NCI-H2081 (cell line): ENCODE measurements at regions not wholly inside any gene's neighbourhood (a gene's known extent, or its start where the extent isn't known, plus 50 kb on each side); places are given as distances from the start of the nearest gene placed in this dataset.
A peak's percentile ranks its signal among the peaks of the same experiment; 100 is the strongest.

ENCODE experiments used
- DNase-seq, 2 experiments: peaks; one replicate each; lab custom pipeline; 2025; lab: John Stamatoyannopoulos, UW

GRCh38 chr21:24894324-24894723, 713.0 kb downstream of the MRPL39 start:
- no peak for DNase-seq

- DNase-seq, result no peak
Observed at GRCh38 chr21:24890021-24890420, 717.3 kb downstream of the MRPL39 start.

- no peak for DNase-seq
Observed at GRCh38 chr21:24881506-24881905, 725.8 kb downstream of the MRPL39 start.

GRCh38 chr21:24870633-24871032, 736.6 kb downstream of the MRPL39 start:
- no peak for DNase-seq

GRCh38 chr21:24869862-24870261, 737.4 kb downstream of the MRPL39 start:
- no peak for DNase-seq

- DNase-seq, result no peak
Observed at GRCh38 chr21:24868117-24868516, 739.2 kb downstream of the MRPL39 start.

- no peak for DNase-seq
Observed at GRCh38 chr21:24861471-24861870, 745.8 kb downstream of the MRPL39 start.

GRCh38 chr21:24856326-24856725, 751.0 kb downstream of the MRPL39 start:
- no peak for DNase-seq

GRCh38 chr21:24852610-24853195, 754.6 kb downstream of the MRPL39 start:
- no peak for DNase-seq

GRCh38 chr21:24850121-24850520, 757.2 kb downstream of the MRPL39 start:
- no peak for DNase-seq

GRCh38 chr21:24844671-24845070, 762.6 kb downstream of the MRPL39 start:
- peak in 1 of 2 experiments; percentile 7 for DNase-seq

- no peak for DNase-seq
Observed at GRCh38 chr21:24840287-24840686, 767.0 kb downstream of the MRPL39 start.

- DNase-seq, result no peak
Observed at GRCh38 chr21:24832961-24833360, 774.3 kb downstream of the MRPL39 start.

GRCh38 chr21:24829397-24829796, 777.9 kb downstream of the MRPL39 start:
- DNase-seq, result no peak

- DNase-seq, result no peak
Observed at GRCh38 chr21:24826822-24827221, 780.5 kb downstream of the MRPL39 start.

- no peak for DNase-seq
Observed at GRCh38 chr21:24825348-24825747, 781.9 kb downstream of the MRPL39 start.

GRCh38 chr21:24824209-24824608, 783.1 kb downstream of the MRPL39 start:
- DNase-seq, result no peak

GRCh38 chr21:24823247-24823646, 784.0 kb downstream of the MRPL39 start:
- no peak for DNase-seq

GRCh38 chr21:24785033-24785432, 822.2 kb downstream of the MRPL39 start:
- DNase-seq, result no peak

GRCh38 chr21:24781146-24781545, 826.1 kb downstream of the MRPL39 start:
- DNase-seq, result peak in 1 of 2 experiments; percentile 38

GRCh38 chr21:24759348-24760075, 847.8 kb downstream of the MRPL39 start:
- DNase-seq, result peak in 1 of 2 experiments; percentile 34

GRCh38 chr21:24738063-24738462, 869.2 kb downstream of the MRPL39 start:
- DNase-seq, result no peak

- no peak for DNase-seq
Observed at GRCh38 chr21:24737296-24737850, 869.9 kb downstream of the MRPL39 start.
